Medulla oblongata (tissue), 1 donor: ENCODE measurements at regions not wholly inside any gene's neighbourhood (a gene's known extent, or its start where the extent isn't known, plus 50 kb on each side); places are given as distances from the start of the nearest gene placed in this dataset.

ENCODE experiments used
- DNase-seq: peaks from one replicate; pipeline ENCODE4 v3.0.0-alpha.2; 2015; ENCODE audit errors: extremely low spot score

- DNase-seq: no peak
Measured at GRCh38 chr2:8614646-8615045, 67.2 kb upstream of the ID2 start.

- DNase-seq: no peak
Measured at GRCh38 chr2:8615252-8615575, 66.6 kb upstream of the ID2 start.

DNA sequence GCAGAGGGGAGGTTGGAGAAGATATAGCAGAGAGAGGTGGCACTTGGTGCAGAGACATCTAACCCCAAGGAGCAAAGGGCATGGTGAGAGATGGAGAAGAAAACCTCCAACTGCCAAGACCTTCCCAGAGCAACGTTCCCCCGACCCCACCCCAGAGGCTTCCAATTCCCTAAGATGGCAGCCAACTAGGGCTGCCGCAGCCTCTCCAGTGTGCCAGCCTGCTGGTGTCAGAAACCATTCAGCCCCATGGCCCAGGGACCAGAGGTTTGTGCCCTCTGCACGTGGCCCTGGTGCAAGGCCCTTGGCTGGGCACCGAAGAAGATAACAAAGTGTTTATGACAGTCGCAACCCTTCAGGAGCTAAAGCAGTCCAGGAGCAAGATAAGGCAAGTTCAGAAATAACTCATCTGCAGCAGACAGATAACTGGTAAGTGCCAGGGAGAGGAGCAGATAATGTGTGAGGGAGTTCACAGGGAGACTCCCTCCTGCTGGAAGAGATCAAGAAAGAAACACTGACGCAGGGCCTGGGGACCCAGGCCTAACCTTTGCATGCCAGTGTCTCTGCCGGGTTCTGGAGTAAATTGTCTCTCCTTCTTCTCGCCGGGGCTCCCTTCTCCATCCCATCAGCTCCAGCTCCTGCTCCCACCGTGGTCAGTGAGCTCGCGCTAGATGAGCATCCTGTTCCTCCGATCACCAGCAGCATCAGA lies 66.1 kb upstream of the ID2 start:
- no peak for DNase-seq

DNA sequence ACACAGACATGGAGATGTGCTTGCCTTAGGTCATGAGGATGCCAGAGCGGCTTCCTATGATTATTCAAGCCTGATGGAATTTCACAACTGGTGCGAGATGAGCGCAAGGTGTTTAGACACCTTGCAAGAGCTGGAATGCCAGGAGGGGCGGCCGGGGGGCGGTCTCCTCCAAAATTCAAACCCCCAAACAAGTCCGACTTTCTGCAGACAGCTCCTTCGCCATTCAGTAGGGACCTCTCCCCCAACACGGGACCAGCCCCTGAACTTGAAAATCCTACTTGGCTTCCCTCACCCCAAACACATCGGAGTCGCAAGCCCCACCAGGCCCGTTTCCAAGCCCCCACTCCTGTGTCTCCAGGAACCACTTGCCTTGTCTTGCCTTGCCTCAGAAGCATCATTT lies 64.8 kb upstream of the ID2 start:
- DNase-seq: no peak

GRCh38 chr2:8617590-8617989 lies 64.3 kb upstream of the ID2 start:
- no peak for DNase-seq

DNA sequence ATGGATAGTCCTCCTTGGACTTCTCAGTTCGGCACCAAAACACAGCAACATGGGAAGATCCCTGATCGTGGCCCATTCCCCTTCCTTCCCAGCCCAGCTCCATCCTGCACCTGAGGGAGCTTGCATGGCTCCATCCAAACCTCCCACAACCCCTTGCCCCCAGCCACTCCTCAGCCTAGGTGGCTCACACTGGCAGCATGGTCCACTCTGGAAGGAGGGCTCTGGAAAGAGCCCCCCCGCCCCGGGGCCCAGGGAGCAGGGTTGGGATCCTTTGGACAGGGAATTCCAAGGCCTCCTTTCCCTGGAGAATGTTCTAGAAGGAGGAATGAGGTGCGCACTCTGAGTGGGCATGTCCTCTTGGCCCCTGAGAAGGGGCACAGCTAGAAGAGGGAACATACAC lies 62.8 kb upstream of the ID2 start:
- DNase-seq: no peak

DNA sequence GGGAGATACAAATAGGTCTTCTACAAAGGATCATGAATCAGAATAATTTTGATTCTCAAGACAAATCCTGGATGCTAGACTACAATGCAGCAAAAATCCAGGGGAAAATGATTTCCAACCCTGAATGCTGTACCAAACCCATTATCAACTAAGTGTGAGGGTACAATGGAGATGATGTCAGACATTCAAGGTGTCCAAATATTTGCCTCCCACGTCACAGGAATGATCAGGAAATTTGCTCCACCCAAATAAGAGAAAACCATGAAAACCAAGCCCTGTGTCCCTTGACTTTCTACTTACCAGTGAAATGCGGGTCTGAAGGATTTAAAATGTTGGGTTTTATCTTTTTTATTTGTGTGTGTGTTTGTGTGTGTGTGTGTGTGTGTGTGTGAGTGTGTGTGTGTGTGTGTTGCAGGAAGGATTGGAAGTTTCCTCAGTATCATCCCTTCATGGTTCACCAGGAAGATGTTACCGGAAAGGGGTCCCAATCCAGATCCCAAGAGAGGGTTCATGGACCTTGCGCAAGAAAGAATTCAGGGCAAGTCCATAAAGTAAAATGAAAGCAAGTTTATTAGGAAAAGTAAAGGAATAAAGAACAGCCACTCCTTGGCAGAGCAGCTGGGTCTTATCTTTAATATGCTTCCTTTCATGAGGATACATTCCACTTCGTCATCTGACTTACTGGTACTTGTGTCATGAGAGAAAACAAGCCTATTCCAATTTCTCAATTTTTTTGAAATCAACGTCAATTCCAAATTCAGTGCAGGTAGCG lies 61.1 kb upstream of the ID2 start:
- no peak for DNase-seq

GRCh38 chr2:8622199-8622911 lies 59.5 kb upstream of the ID2 start:
- no peak for DNase-seq

DNA sequence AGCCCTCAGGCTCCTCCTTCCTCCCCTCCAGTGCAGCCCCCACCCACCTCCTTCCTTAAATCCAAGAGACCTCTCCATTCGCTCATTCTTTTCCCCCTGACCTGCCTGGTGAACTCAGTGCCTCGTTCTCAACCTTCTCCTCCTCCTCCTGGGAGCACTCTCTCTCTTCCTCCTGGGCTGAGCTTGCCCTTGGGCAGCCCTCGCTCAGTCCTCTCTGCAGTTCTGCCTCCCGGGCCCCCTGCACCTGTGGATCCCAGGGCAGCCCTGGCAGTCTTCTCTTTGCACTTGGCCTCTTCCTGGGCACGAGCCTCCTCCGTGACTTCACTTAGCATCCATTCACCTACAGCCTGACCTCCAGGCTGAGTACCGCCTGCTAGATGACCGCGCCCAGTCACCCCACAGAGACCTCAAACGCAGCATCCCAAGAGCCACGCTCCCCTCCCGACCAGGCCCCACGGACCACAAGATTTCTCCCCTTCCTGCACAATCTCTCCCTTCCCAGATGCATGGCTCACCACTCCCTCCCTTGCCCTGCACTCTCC lies 58.9 kb upstream of the ID2 start:
- DNase-seq: no peak

DNA sequence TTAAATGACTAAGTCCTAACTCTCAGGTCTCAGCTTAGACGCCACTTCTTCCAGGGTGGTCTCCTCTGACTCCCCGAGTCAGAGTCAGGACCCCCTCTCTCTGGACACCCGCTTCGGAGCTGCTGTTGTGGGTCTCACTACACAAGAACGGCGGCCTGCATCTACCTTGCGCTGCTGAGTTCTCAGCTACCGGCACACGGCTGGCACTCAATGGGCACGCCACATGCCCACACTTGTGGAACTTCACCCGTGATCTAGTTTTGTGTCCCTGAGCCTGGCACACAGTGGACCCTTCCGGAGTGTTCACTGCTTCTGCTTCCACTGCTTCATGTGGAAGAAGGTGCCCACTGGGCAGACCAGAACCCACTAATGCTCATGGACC lies 58.3 kb upstream of the ID2 start:
- no peak for DNase-seq

GRCh38 chr2:8623958-8624591 lies 57.8 kb upstream of the ID2 start:
- no peak for DNase-seq

DNA sequence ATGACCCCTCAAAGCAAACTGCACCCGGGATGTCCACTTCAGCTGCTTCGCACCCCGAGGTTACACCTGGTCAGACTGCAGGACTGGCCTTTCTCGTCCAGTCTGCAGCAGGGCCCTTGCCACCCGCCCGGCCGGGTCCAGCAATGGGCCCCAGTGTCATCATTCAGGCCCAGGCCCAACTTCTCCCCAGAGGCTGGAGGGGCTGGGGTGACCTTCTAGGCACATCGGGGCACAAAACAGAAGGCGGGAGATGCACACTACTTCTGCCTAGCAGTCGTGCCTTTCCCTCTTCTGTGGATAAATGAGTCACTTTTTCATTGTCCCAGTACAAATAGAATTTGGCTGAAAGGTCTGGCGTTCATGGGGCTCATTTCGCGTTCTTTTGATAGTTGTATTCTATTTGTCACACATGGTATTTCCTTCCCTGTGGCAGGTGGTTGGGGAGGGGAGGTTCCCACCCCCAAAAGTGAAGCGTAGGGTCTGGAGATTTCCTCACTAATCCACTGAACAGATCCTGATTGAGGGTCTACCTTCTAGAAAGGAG lies 56.9 kb upstream of the ID2 start:
- no peak for DNase-seq

DNA sequence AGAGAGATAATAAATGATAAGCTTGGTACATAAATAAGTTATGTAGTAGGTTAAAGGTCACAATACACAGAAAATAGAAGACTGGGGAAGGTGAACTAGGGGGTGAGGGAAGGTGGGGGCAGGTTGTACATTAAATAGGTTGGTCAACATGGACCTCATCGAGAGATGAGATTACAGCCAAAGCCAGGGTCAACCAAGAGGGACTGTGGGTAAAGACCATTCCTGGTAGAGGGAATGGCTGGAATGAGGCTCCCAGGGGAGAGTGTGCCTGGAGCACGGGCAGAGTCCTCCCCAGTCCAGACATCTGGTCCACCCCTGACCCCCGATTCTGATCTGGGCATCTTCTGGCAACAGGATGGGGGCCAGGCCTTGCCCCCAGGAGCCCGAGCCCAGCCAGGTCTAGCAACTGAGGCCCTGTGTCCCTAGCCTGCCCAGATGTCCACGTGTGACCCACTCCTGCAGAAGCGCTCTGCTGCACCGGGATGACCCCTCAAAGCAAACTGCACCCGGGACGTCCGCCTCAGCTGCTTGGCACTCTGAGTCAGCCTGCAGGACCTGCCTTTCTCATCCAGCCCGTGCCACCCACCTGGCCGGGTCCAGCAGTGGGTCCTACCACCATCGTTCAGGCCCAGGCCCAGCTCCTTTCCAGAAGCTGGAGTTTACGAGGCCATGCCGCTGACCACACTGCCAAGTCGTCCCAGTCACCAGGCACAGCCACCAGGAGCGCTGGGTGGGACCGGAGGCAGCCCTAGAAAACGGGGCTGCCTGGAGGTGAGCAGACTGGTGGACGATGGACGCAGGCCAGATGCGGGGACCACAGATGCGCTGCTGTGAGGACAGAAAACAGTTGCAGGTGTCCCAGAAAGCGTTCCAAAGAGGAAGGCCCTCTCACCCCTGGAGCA lies 56.2 kb upstream of the ID2 start:
- DNase-seq: no peak

DNA sequence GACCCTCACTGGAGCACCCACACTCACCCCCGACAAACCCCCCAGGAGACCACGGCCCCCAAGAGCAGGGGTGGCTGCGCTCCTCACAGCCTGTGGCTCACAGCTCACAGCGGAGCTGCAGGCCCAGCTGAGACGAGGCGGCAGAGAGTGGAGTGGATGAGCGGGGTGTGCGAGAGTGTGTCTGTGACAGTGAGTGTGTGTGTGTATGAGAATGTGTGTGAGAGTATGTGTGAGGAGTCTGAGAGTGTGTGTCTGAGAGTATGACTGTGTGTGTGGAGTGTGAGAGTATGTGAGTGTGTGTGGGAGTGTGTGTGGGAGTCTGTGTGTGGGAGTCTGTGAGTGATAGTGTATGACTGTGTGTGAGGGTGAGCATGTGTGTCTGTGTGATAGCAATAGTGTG lies 55.3 kb upstream of the ID2 start:
- no peak for DNase-seq

DNA sequence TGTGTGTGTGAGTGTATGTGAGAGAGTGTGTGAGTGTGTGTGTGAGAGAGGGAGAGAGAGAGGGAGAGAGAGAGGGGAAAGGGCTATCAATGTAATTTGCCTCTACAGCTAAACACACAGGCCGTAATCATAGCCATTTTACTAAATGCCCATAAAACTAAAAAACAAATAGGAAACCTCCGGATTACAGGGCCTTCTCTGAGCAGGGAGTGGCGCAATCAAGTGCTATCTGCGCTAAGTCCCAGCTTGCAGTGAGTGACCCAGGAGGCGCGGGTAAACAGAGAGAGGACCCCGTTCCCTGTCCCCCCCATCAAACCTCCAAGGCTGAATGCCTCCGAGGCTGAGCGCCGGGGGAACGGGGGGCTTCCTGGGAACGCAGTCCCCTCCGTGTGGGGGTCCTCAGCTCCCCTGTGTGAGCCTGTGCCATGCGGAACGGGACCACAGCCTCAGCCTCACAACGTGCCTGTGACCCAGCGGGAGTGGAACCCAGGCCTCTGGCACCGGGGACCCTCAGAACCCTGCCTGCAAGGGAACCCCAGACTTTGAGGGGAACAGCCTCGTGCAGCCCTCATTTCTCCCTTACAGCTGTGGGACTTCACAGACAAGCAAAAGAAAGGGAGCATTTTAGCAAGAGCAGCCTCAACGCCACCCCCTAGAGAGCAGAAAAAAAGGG lies 54.7 kb upstream of the ID2 start:
- no peak for DNase-seq

DNA sequence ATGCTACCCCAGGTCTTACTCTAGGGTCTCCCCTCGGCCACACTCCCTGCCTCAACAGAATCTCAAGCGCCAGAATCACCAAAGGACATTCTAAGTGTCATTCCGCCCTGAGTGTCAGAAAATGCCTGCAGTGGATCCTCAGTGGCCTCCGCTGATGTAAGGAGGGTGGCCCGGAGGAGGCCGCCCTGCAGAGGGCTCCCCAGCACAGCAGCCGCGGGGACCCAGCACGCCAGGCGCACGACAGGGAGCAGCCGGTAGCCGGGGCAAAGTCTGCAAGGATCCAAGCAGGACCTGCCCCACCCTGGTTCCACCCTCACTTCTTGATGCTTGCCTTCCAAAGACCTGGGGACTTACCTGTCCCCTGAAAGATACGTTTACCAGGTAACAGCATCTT lies 54.2 kb upstream of the ID2 start:
- no peak for DNase-seq

- DNase-seq: no peak
Measured at GRCh38 chr2:8628179-8628865, 53.5 kb upstream of the ID2 start.

DNA sequence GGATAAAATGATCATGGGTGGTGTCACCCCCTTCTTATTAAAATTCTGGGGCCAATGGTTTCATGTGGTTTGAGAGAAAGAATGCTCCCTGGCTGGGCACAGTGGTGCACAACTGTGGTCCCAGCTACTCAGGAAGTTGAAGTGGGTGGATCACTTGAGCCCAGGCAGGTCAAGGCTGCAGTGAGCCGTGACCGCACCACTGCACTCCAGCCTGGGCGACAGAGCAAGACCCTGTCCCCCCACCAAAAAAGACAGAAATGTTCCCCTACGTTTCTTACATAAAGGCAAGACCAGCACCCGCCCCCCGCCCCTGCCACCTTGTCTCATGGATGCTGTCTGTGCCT lies 53.0 kb upstream of the ID2 start:
- no peak for DNase-seq

DNA sequence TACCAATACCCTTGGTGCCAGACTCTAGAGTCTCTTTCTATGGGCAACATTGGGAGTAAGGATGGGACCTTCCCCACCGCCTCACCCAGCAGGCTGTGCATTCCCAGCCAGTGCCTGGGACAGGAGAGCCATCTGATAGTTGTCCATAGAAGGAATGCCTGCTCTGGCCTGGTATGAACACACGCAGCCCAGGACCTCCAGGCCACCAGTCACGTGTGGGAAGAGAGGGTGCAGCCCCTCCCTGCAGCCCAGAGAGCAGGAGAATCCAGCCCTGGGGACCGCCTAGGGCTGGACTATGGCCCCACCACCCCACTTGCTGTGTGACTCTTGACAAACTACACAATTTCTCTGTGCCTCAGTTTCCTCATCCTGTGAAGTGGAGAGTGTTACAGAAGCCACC lies 52.5 kb upstream of the ID2 start:
- no peak for DNase-seq
